SK-N-SH treated with all-trans-retinoic acid at 6 μM for 48 hours (cell line): ENCODE measurements at regions not wholly inside any gene's neighbourhood (a gene's known extent, or its start where the extent isn't known, plus 50 kb on each side); places are given as distances from the start of the nearest gene placed in this dataset.

Experiments
- GLIS3 ChIP-seq: fragments of 250-450 bp; sonication (Bioruptor Pico); IDR thresholded peaks from 2 replicates; pipeline ENCODE4 v1.5.0; 2020; ENCODE audit warnings: mild to moderate bottlenecking, moderate library complexity
- ISL1 ChIP-seq: fragments of 250-450 bp; sonication (Bioruptor Pico); IDR thresholded peaks from 2 replicates; pipeline ENCODE4 v2.1.2; 2022; ENCODE audit warnings: mild to moderate bottlenecking, moderate library complexity
- ZC3H10 ChIP-seq: fragments of 250-450 bp; sonication (Bioruptor Pico); IDR thresholded peaks from 2 replicates; pipeline ENCODE4 v1.5.1; 2021; ENCODE audit warnings: mild to moderate bottlenecking, moderate library complexity

GRCh38 chr4:100034023-100034664 is 84.1 kb upstream of the H2AZ1 start:
- TF ChIP-seq ISL1 (CRISPR knock-in tag) (no peak), ZC3H10 (CRISPR knock-in tag) (no peak), GLIS3 (CRISPR knock-in tag) (no peak)
